GM21360 (cell line): ENCODE measurements at regions not wholly inside any gene's neighbourhood (a gene's known extent, or its start where the extent isn't known, plus 50 kb on each side); places are given as distances from the start of the nearest gene placed in this dataset.
"Not testable (repeated sequence)": the region's sequence is repeated elsewhere in the genome, so short reads cannot be mapped to it uniquely, and the experiment has no call there.

Experiments
- ATAC-seq: cut with Tn5 transposase; IDR thresholded peaks from one replicate; pipeline ENCODE4 v1.9.1; 2021; ENCODE audit warnings: mild to moderate bottlenecking, moderate library complexity; ENCODE audit not compliant: unreplicated experiment

GRCh38 chr2:53610260-53610659, 157.3 kb upstream of the CHAC2 start:
- no peak for ATAC-seq

DNA sequence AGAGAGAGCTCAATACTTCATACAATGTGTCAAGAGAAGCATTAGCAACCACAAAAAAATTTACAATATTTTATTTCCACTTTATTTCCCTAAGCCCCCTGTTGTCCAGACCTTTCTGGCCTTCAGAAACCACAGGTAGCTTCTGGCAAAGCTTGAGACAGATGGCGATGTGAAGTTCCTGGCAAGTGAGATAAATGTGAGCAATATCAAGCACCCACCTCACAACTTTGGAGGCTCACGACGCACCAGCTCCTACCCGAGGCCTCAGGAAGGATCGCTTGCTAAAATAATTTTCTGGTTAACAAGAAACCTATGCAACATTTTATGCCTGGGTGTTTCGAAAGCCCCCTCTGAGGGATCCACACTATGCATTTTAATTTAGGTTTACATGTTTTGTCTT, 158.1 kb upstream of the CHAC2 start:
- ATAC-seq: no peak

- ATAC-seq: no peak
These were observed 159.3 kb upstream of the CHAC2 start for GRCh38 chr2:53608293-53608692.

GRCh38 chr2:53600815-53601214, 166.8 kb upstream of the CHAC2 start:
- ATAC-seq: no peak

DNA sequence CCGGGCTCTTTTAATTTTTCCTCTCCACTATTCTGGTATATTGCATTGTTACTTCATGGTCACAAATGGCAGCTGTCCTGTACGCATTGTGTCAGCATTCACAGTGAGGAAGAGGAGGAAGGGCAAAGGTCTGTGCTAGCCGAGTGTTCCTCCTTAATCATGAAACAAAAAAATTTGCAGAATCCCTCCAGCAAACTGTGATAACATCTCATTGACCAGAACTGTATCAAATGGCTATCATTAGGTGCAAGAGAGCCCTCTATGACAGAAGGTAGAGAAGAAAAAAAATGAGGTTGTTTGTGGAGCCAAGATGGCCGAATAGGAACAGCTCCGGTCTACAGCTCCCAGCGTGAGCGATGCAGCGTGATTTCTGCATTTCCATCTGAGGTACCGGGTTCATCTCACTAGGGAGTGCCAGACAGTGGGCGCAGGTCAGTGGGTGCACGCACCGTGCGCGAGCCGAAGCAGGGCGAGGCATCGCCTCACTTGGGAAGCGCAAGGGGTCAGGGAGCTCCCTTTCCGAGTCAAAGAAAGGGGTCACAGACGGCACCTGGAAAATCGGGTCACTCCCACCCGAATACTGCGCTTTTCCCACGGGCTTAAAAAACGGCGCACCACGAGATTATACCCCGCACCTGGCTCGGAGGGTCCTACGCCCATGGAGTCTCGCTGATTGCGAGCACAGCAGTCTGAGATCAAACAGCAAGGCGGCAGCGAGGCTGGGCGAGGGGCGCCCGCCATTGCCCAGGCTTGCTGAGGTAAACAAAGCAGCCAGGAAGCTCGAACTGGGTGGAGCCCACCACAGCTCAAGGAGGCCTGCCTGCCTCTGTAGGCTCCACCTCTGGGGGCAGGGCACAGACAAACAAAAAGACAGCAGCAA, 180.6 kb upstream of the CHAC2 start:
- not testable (repeated sequence) for ATAC-seq

DNA sequence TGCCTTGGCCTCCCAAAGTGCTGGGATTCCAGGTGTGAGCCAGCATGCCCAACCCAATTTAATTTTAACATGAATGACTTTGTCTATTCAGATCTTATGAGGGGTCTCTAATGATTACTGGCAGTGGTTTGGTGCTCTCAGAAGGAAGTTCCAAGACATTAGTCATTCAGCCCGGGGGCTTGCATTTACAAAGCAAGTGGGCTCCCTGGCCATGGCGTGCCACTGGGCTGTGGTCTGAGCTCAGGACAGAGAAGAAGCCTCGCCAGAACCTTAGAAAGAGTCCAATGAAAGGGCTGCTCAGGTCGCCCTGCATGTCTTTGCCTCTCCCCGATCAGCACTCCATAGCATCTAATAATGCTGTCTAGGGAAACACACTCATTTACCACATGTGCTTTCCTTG, 182.6 kb upstream of the CHAC2 start:
- no peak for ATAC-seq

DNA sequence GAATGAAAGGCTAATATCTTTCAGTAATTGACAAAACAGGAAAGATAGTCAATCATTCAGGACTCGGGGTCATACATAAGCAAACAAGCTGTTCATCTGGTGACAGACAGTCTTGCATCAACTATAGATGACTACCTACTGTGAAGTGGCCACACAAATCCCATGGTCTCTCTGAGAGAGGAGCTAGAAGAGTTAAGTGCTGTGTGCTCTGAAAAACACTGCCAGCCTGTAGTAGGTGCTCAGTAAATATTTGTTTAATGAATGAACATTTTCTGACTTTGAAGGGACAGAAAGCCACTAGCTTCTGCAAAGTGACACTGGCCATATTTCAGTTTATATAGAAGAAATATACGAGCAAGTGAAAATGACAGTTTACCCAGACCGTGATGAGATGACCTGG, 184.0 kb upstream of the CHAC2 start:
- no peak for ATAC-seq

DNA sequence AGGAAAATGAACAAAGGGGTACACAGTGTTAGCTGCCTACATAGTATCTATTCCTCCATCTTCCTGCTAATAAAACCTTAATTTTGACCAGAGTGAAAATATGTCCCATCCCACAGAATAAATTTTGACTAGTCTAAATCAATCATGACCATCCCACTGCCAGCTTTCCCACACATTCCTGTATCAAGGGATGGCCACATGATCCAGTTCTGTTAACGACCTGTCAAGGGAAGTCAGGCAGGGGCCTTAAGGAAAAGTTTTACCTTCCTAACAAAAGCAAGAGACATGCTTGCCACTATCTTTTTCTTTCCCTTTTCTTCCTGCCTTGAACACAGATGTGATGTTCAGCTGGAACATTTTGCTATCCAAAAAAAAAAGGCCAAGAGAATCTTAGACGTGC, 185.0 kb upstream of the CHAC2 start:
- no peak for ATAC-seq

DNA sequence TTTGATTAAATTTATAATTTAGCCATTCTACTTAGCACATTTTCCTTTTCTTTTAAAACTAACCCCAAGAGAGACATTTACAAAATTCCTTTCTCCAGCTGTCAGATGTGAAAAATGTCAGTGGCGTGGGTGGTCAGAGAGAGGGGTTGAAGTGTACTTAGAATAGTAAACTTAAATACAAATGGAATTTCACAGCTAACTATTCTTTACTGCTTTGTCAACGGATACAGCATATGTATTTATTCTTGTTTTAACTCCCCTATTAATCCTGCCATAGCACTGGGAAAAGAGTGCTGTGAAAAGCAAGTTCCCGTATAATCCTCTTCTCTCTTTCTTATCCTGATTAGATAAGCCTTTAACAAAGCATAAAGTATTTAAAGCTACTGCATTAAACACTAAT, 191.4 kb upstream of the CHAC2 start:
- no peak for ATAC-seq

DNA sequence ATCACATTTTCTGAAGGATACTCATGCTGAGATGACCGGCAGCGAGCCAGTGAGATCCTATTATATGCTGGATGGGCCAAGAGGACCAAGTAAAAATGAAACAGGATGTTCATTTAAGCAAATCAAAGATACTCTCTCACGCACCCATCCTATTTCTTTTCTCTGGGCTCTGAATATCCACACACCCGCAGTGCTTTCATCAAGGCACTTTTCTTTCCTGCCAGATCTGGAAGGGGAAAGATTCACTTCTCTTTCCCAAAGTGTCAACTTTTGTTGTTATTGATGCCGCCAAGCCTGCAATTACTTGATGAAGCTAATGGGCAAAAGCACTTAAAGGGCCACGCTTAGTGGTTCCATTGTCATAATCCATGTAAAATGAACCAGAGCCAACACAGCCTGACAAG, 191.9 kb upstream of the CHAC2 start:
- ATAC-seq: no peak

GRCh38 chr2:53572696-53573095, 194.9 kb upstream of the CHAC2 start:
- ATAC-seq: no peak

GRCh38 chr2:53569957-53570727, 197.5 kb upstream of the CHAC2 start:
- no peak for ATAC-seq

DNA sequence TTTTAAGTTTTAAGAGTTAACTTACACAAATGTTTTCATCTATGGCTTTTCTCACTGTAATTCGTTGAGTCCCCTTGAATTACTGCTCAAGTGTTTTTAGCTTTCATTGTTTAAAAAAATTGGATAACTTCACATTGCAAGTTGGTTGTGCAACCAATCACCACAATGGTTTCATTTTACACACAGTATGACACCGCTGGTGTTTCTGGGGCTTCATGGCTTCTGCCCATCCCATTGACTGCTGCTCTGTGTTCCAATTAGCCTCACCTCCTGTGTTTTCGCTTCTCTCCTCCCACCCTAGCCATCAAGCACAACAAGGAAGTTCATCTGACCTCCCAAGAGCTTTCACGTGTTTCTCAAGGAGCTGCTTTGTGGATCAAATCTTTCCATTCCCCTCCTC, 199.1 kb upstream of the CHAC2 start:
- ATAC-seq: no peak

DNA sequence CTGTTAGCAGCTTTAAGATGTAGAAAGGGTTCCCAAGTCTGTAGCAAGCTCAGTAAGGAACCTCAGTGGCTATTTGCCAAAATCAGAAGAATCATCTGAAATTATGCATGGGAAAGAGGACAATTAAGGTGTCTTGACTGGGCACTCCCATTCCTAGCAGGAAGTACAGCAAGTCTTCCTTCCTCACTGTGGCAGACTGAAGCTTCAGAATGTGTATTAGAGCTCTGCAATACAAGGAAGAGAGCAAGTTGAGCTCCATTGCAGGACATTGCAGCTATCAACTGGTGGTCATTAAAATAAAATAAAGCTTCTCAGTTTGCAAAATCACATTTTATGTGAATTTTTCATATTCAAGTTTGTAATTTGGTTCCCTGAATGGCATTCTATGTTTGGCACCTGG, 200.5 kb upstream of the CHAC2 start:
- no peak for ATAC-seq

DNA sequence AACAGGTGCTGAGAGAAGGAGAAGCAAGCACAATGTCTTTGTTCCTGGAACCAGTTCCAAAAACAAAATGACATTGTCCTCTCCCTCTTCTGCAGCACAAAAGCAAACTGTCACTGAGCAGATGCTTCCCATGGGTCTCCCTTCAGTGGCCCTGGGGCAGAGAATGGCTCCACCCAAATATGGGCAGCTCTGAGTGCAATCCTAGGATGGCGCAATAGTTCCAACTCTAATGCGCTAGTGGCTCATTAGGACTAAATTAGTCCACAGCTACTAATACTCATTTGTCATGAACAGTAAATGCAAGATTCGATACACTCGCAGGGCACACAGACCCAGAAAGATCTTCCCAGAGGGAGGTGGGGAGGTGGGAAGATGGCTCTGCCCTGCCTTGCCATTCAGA, 205.2 kb upstream of the CHAC2 start:
- ATAC-seq: no peak

DNA sequence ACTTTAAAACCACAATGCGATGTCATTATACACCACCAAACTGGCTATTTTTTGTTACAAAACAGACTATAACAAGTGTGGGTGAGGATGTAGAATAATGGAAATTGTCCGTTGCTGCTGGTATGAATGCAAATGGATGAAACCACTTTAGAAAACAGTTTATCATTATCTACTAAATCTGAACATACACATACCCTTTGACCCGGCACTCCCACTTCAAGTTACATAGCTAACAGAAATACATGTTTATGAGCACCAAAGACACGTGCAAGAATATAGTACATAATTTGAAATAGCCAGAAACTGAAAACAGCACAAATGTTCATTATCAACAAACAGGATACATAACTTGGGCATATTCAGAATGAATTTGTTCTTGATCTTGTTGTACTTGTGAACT, 206.4 kb upstream of the CHAC2 start:
- no peak for ATAC-seq

DNA sequence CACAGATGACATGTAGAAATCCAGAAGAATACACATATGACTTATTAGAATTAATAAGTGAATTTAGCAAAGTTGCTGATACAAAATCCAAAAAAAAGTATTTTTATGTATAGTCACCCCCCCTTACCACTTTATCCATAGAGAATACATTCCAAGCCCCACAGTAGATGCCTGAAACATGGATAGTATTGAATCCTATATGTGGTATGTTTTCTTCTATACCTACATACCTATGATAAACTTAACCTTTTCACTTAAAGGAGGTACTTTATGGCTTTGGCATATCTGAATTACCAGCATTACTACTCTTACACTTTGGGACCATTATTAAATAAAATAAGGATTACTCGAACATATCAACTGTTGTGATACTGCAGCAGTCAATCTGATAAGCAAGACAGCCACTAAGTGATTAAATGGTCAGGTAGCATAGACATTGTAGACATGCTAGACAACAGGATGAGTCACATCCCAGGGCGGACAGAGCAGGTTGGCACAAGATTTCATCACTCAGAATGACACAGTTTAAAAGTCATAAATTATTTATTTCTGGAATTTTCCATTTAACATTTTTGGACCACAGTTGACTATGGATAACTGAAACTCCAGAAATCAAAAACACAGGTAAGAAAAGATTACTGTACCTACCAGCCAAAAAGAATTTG, 208.2 kb upstream of the CHAC2 start:
- no peak for ATAC-seq

DNA sequence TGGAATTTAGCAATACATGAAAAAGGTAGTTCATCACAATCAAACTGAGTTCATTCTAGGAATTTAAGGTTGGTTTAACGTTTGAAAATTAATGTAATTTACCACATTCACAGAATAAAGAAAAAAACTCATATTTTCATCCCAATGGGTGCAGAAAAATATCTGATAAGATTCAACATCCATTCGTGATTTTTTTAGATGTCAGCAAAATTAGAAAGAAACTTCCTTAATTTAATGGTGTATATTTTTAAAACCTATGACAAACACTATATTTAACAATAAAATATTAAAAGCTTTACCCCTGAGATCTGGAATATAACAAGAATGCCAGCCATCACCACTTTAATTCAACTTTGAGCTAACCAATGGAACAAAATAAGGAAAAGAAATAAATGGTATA, 208.7 kb upstream of the CHAC2 start:
- ATAC-seq: no peak

DNA sequence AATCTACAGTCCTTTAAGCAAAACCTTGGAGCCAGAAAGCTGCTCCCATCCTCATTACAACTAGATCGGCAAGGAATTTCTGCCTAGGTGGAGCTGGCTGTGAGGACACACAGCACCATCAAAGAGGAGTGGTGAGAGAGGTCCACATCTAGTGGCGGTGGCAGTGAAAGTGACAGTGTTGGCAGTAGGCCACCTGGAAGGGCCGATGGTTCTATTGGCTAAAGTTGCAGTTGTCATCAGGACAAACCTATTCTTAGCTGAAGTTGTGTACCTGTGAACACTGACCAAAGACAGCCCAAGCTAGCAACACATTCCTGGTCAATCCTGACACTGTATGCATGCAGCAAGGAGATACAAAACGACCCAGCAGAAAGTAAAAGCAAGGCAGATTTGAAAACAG, 218.1 kb upstream of the CHAC2 start:
- no peak for ATAC-seq

DNA sequence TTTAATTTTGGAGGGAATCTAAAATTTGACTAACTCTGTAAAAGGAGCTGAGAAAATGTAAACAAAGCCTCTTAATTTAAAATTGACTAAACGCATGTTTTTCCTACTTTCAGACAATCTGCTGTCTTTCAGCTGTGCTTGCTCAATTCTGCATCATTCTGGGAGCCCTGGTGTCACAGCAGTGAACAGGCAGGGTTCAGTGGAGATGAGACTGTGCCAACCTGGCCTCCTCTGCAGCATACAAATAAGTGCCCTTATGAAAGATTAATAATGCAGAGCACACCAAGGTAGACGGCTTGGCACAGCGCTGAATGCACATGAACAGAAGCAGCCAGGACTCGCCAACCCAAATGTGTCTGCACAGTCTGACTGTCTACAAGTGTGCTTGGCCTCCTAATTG, 222.0 kb upstream of the CHAC2 start:
- no peak for ATAC-seq

DNA sequence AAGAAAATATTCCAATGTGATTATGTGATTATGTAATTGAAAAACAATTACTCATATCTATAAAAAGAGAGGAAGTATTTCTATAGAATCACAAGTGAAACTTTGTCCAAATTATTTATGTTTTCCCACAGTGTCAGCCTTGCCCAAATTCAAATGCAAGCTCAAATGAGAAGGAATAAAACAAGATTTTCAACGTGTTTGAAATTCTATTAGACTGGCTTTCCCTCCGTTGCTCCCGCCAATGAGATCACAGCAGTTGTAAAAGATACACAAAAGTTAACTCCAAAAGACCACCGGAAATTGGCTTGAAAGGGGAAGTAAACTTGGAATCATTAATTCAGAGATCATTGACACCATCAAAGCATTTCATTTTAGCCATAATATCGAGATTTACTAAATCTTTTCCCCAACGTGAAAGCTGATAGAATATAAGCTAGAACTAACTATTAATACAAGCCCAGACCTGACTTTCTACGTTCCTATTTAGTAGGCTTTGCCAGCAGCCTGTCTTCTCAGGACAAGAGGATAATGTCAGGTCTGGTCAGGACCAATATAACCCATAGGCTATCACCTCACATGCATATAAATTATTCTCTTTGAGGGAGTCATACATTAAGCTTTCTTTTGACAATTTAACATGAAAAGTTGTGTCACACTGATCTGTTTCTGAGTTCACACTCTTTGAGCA, 222.6 kb upstream of the CHAC2 start:
- ATAC-seq: no peak
